ENCODE measurements at regions not wholly inside any gene's neighbourhood (a gene's known extent, or its start where the extent isn't known, plus 50 kb on each side); places are given as distances from the start of the nearest gene placed in this dataset.

DNA sequence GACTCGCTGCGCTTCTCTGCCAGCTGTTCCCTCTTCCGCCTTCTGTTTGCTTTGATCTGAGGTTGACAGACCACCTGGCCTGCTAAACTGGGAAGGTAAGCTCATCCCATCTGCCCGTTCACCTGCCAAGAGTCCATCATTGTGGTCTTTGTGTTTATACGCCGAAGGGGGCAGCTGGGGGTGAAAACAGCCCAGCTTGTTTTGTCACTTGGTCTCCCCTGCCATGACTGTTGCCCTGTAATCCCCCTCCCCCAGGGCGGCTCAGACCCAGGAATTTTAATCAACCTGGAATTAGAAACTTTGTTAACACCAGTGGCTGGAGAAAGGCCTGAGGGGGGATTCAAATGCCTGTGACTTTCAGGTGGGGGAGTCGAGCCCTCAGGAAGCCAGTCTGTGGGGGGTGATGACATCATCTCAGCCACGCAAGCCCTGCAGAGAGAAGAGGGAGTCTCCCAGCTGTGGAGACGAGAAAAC lies 333.3 kb downstream of the BCOR start:
- TF ChIP-seq RAD21 (IDR thresholded peaks at IDR 0.05; ENCODE audit: low read length): no peak
- no peak for TF ChIP-seq POLR2AphosphoS5 (IDR thresholded peaks at IDR 0.05; ENCODE audit: low read depth, low read length)
- TF ChIP-seq CTCF (IDR thresholded peaks at IDR 0.05): no peak
- no peak for TF ChIP-seq MXI1 (IDR thresholded peaks at IDR 0.05; ENCODE audit: low read depth, low read length)
- TF ChIP-seq EZH2phosphoT487 (IDR thresholded peaks at IDR 0.05; ENCODE audit: borderline replicate concordance, low read depth): no peak
- no peak for TF ChIP-seq CHD2 (IDR thresholded peaks at IDR 0.05; ENCODE audit: low read length, partially characterized antibody)
- no peak for TF ChIP-seq TAF1 (IDR thresholded peaks at IDR 0.05; ENCODE audit: borderline replicate concordance, low read depth, low read length)
- TF ChIP-seq SMC3 (IDR thresholded peaks at IDR 0.05; ENCODE audit: low read depth, low read length): no peak
